ENCODE measurements at regions not wholly inside any gene's neighbourhood (a gene's known extent, or its start where the extent isn't known, plus 50 kb on each side); places are given as distances from the start of the nearest gene placed in this dataset.

- TF ChIP-seq POLR2A (IDR thresholded peaks at IDR 0.05) = no peak
- TF ChIP-seq, protein P1, sequence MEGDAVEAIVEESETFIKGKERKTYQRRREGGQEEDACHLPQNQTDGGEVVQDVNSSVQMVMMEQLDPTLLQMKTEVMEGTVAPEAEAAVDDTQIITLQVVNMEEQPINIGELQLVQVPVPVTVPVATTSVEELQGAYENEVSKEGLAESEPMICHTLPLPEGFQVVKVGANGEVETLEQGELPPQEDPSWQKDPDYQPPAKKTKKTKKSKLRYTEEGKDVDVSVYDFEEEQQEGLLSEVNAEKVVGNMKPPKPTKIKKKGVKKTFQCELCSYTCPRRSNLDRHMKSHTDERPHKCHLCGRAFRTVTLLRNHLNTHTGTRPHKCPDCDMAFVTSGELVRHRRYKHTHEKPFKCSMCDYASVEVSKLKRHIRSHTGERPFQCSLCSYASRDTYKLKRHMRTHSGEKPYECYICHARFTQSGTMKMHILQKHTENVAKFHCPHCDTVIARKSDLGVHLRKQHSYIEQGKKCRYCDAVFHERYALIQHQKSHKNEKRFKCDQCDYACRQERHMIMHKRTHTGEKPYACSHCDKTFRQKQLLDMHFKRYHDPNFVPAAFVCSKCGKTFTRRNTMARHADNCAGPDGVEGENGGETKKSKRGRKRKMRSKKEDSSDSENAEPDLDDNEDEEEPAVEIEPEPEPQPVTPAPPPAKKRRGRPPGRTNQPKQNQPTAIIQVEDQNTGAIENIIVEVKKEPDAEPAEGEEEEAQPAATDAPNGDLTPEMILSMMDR (IDR thresholded peaks at IDR 0.05 in 8 of 11, conservative IDR thresholded peaks at IDR 0.05 in 3 of 11) = no peak
Measured at GRCh38 chr12:93192878-93193277, 184.8 kb upstream of the NUDT4 start.

Measured in spleen (tissue), 7 donors.